Lower leg skin (tissue), 4 donors: ENCODE measurements at regions not wholly inside any gene's neighbourhood (a gene's known extent, or its start where the extent isn't known, plus 50 kb on each side); places are given as distances from the start of the nearest gene placed in this dataset.

Experiments used
- DNase-seq, 2 donors: peaks; one replicate each; pipeline ENCODE4 v3.0.0-alpha.2; 2019; ENCODE audit warnings: low spot score in 2 of 2
- H3K4me3 ChIP-seq: fragments of 200-600 bp; sonication (generic); 2 replicates; pipeline ENCODE4 v1.5.1; 2017; ENCODE audit warnings: mild to moderate bottlenecking, low read depth; ENCODE audit not compliant: poor library complexity, severe bottlenecking
- POLR2A ChIP-seq, 2 donors: fragments of 450-650 bp; IDR thresholded peaks; one replicate each; pipeline ENCODE4 v1.6.1; 2016 to 2017; ENCODE audit warnings: antibody characterized with exemption in 2 of 2, mild to moderate bottlenecking in 1 of 2, moderate library complexity in 1 of 2
- WGBS, 2 donors: methylation state at CpG; one replicate each; pipeline ENCODE4 v1.1.5; 2018; 5-methylcytosine and 5-hydroxymethylcytosine counted together
- intact Hi-C: fragments of 100-400 bp; cut with DNase I; formaldehyde crosslinking; loops from one replicate; pipeline ENCODE4 v1.15.0; 2023; ENCODE audit warnings: low total_unique reads
- TF ChIP-seq, protein P1 (sequence below), 3 donors: fragments of 450-650 bp; IDR thresholded peaks; one replicate each; pipeline ENCODE4 v1.5.1; 2016; ENCODE audit warnings: antibody characterized with exemption in 3 of 3, mild to moderate bottlenecking in 3 of 3, moderate library complexity in 2 of 3

- intact Hi-C loops = no loop called here
- DNase-seq = no peak
- TF ChIP-seq, protein P1, sequence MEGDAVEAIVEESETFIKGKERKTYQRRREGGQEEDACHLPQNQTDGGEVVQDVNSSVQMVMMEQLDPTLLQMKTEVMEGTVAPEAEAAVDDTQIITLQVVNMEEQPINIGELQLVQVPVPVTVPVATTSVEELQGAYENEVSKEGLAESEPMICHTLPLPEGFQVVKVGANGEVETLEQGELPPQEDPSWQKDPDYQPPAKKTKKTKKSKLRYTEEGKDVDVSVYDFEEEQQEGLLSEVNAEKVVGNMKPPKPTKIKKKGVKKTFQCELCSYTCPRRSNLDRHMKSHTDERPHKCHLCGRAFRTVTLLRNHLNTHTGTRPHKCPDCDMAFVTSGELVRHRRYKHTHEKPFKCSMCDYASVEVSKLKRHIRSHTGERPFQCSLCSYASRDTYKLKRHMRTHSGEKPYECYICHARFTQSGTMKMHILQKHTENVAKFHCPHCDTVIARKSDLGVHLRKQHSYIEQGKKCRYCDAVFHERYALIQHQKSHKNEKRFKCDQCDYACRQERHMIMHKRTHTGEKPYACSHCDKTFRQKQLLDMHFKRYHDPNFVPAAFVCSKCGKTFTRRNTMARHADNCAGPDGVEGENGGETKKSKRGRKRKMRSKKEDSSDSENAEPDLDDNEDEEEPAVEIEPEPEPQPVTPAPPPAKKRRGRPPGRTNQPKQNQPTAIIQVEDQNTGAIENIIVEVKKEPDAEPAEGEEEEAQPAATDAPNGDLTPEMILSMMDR (IDR thresholded peaks at IDR 0.05) = no peak
- no peak for TF ChIP-seq POLR2A (IDR thresholded peaks at IDR 0.05)
- no peak overlapping the region for H3K4me3 ChIP-seq
- WGBS, 2 donors = 52 to 64% methylated on average over 7 of the region's 7 CpGs
Measured at GRCh38 chr11:128399251-128400121, 187.9 kb downstream of the ETS1 start.

- intact Hi-C loops = no loop called here
Measured at GRCh38 chr11:128398517-128399250, 188.7 kb downstream of the ETS1 start.

GRCh38 chr11:128397362-128397761 lies 190.0 kb downstream of the ETS1 start:
- no peak for DNase-seq
- WGBS, 2 donors = 89 to 90% methylated on average over 3 of the region's 3 CpGs
- intact Hi-C loops = no loop called here
- H3K4me3 ChIP-seq = no peak overlapping the region
- no peak for TF ChIP-seq POLR2A (IDR thresholded peaks at IDR 0.05)
- TF ChIP-seq, protein P1 (IDR thresholded peaks at IDR 0.05) = no peak

More at GRCh38 chr11:128398517-128399250, 188.7 kb downstream of the ETS1 start:
- no peak for DNase-seq
- WGBS, 2 donors = 94 to 100% methylated on average over 2 of the region's 2 CpGs
- no peak overlapping the region for H3K4me3 ChIP-seq
- TF ChIP-seq, protein P1 (IDR thresholded peaks at IDR 0.05) = no peak
- TF ChIP-seq POLR2A (IDR thresholded peaks at IDR 0.05) = no peak

DNA sequence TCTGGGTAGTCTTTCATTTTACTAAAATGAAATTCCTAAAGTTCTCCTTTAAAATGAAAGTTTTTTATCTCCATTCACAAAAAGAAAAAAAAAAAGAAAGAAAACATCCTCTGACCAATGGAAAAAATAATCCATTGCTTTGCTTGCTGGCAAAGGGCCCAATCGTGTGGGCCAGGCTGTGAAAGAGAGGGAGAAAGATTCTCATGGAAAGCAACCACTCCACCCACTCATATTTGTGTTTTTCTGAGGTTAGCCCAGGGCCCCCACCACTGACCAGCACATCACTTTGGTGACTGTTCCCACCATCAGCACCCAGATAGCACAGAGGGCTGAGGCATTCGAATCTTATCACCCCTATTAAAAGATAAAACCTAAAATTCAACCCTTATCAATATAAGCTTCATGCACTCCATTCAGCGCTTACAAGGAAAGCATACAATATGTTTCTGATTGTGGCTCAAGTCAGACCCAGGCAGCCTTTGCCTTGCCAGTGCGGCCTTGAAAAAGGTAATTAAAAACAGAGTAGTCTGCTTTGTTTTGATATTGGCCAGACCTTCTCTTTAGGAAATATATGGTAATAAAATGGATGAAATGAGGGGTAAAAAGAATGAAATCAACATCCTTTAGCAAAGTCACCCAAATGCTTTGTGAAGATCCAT lies 192.8 kb downstream of the ETS1 start:
- no peak overlapping the region for H3K4me3 ChIP-seq
- WGBS, 2 donors = 44 to 68% methylated on average over 4 of the region's 4 CpGs
- TF ChIP-seq, protein P1 (IDR thresholded peaks at IDR 0.05) = no peak
- no peak for TF ChIP-seq POLR2A (IDR thresholded peaks at IDR 0.05)
- intact Hi-C loops = no loop called here
- no peak for DNase-seq

DNA sequence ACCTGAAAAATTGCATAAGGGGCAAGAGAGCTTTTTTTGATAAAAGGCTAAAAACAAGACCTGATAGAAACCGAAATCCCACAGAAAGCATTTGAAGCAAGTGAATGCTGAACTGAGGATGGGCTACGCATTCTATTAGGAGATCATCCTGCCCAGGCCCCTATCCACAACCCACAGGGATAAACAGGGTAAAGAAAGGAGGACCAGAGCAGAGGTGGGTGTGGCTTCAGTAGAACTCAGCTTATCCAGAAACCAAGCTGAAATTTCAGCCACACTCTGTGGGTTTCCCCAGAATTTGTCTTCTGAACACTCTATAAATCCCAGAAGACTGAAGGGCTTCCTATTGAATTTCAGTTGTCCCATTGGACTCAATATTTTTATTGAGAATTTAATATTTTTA lies 195.1 kb downstream of the ETS1 start:
- 86 to 91% methylated on average over 2 of the region's 2 CpGs for WGBS, 2 donors
- intact Hi-C loops = no loop called here
- no peak overlapping the region for H3K4me3 ChIP-seq
- no peak for DNase-seq
- TF ChIP-seq, protein P1 (IDR thresholded peaks at IDR 0.05) = no peak
- TF ChIP-seq POLR2A (IDR thresholded peaks at IDR 0.05) = no peak
